Muscle layer of duodenum (tissue), 2 donors: ENCODE measurements at regions not wholly inside any gene's neighbourhood (a gene's known extent, or its start where the extent isn't known, plus 50 kb on each side); places are given as distances from the start of the nearest gene placed in this dataset.

Experiments
- H3K27ac ChIP-seq: one replicate; pipeline ENCODE4 v1.7.0; 2013; ENCODE audit warnings: mild to moderate bottlenecking, low read length
- H3K27me3 ChIP-seq: one replicate; pipeline ENCODE4 v1.7.0; 2013; ENCODE audit warnings: low read depth, mild to moderate bottlenecking, control low read depth, low read length
- H3K36me3 ChIP-seq, 2 donors: one replicate each; pipeline ENCODE4 v1.7.0; 2013; ENCODE audit warnings: low read length in 2 of 2, control low read depth in 1 of 2, mild to moderate bottlenecking in 1 of 2; ENCODE audit not compliant: insufficient read depth in 2 of 2, control insufficient read depth in 1 of 2
- H3K4me1 ChIP-seq, 2 donors: one replicate each; pipeline ENCODE4 v1.7.0; 2013; ENCODE audit warnings: low read length in 2 of 2, mild to moderate bottlenecking in 2 of 2, control low read depth in 1 of 2, moderate library complexity in 1 of 2; ENCODE audit not compliant: insufficient read depth in 2 of 2, control insufficient read depth in 1 of 2
- H3K4me3 ChIP-seq, 2 donors: one replicate each; pipeline ENCODE4 v1.7.0; 2013; ENCODE audit warnings: low read length in 2 of 2, low read depth in 1 of 2, mild to moderate bottlenecking in 1 of 2
- H3K9me3 ChIP-seq, 2 donors: one replicate each; pipeline ENCODE4 v1.7.0; 2013; ENCODE audit warnings: low read length in 2 of 2, control low read depth in 1 of 2, mild to moderate bottlenecking in 1 of 2; ENCODE audit not compliant: control insufficient read depth in 1 of 2
- donor health status: healthy.

DNA sequence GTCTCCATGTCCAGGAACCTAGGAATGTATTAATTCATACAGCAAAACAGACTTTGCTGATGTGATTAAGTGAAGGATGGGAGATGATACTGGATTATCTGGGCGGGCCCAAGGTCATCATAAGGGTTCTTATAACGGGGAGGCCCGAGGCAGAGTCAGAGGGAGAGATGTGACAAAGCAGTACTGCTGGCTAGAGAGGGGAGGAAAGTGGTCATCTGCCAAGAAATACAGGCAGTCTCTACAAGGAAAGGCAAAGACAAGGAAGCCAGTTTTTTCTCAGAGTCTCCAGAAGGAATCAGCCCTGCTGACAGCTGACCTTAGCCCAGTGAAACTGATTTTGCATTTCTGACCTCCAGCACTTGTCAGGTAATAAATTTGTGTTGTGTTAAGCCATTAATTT lies 66.2 kb upstream of the CORO2B start:
- H3K4me3 ChIP-seq, result no peak overlapping the region
- H3K27me3 ChIP-seq, result no peaks in the 10 kb centered on the region
- H3K36me3 ChIP-seq, result no peaks in the 10 kb centered on the region
- H3K9me3 ChIP-seq, result no peaks in the 10 kb centered on the region
- no peak overlapping the region for H3K27ac ChIP-seq
- peaks cover 4 to 14% of the 10 kb centered on the region in 2 donors for H3K4me1 ChIP-seq

DNA sequence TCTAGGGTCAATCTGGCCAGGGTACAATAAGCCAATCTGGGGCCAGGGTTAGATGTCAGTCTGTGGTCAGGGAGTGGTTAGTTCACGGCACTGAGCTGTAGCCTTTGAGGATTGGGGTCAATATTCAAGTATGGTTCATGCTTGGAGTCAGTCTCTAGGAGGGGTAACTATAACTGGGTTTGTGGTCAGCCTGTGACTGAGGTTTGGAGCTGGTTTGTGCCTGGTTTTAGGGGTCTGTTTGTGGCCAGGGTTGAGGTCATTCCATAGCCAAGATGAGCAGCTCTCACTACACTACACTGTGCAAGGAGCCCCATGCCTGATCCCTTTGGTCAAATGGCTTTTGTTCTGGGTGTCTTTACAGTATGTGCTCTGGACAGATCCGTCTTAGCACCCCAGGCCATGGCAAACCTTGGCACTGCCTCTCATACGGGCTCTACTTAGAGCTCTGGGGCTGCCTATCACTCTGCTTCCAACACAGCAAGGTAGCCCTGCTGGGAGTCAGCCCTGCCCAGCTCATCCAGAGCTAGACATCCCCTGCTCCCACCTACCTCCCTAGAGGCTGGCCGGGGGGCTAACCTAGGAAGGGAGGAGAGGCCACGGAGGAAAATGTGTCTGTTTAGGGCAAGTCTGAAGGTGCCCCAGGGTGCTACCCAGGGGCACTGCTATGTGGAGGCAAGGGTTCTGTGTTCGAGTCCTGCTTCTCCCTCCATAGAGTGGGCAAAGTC lies 63.3 kb upstream of the CORO2B start:
- Histone ChIP-seq H3K36me3 (no peaks in the 10 kb centered on the region), H3K27ac (no peak overlapping the region), H3K27me3 (no peaks in the 10 kb centered on the region), H3K9me3 (no peaks in the 10 kb centered on the region), H3K4me1 (peaks cover 4 to 26% of the 10 kb centered on the region in 2 donors), H3K4me3 (no peak overlapping the region)

DNA sequence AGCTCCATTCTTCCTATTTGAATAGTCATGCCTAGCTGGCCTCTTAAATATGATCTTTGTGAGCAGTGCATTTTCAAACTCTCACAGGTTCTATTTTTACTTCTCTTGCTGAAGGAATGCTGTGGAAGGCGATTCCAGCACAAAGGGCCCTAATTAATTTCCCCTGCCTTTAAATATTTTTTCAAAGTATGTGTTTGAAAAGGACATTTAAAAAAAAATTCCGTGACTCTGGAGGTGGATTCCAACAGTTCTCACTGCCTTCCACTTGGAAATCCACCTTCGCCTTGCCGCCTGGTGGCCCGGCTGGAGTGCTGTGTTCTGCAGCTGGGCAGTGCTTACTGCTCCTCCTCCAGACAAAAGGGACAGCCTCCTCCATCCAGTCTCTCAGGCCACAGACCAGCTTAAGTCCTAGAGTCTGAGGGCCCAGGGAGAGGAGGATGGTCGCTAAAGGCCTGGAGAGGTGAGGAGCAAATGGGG lies 61.5 kb upstream of the CORO2B start:
- no peak overlapping the region for H3K4me3 ChIP-seq
- no peaks in the 10 kb centered on the region for H3K9me3 ChIP-seq
- H3K36me3 ChIP-seq, result no peaks in the 10 kb centered on the region
- peaks cover 4 to 26% of the 10 kb centered on the region in 2 donors for H3K4me1 ChIP-seq
- H3K27ac ChIP-seq, result no peak overlapping the region
- no peaks in the 10 kb centered on the region for H3K27me3 ChIP-seq

DNA sequence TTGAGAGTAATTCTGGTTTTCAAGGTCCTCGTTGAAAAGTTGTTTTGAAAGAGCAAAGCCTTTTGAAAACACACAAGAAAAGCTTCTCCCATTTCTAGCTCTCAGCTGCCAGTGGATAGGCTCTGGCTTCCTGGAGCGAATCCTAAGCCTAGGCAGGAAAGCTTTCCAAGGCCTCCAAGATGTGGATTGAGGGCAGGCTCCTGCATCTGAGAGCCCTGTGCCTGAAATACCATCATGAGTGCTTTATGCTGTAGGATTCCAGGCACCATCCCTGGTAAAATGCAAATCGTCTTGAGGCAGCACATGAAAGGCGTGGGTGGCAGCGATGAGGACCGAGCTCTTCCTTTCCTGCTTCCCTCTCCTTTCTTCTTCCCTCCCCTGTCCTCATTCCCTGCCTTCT lies 60.7 kb upstream of the CORO2B start:
- H3K27ac ChIP-seq, result no peak overlapping the region
- peaks cover 4 to 26% of the 10 kb centered on the region in 2 donors for H3K4me1 ChIP-seq
- no peaks in the 10 kb centered on the region for H3K27me3 ChIP-seq
- H3K4me3 ChIP-seq, result no peak overlapping the region
- H3K9me3 ChIP-seq, result no peaks in the 10 kb centered on the region
- no peaks in the 10 kb centered on the region for H3K36me3 ChIP-seq

DNA sequence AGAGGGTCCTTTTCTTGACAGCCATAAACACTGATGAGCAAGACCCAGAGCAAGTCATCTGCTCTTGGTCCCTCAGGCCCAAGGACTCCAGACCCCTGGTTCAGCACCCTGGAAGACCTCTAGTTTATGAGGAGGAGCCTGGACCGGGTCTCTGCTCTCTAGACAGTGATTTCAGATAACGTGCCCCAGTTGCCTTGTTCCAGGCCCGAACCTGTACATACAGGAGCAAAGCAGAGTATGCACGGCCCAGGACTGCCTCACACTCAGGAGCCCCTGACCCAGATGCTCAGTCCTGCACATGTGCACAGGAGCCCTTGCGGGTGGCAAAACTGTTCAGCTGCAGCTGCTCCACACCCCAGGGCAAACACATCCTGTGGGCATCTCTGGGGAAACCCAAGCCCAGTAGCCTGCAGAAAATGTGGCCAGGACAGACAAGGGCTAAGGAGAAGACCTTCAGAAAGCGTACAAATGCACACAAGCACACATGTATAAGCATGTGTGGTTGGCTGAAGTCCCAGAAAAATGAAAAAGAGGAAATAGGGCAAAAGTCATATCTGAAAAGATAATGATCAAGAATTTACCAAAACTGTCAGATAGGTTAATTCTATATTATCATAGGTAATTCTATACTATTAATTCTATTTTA lies 59.9 kb upstream of the CORO2B start:
- H3K4me3 ChIP-seq, result no peak overlapping the region
- no peak overlapping the region for H3K27ac ChIP-seq
- H3K4me1 ChIP-seq, result peaks cover 4 to 26% of the 10 kb centered on the region in 2 donors
- H3K27me3 ChIP-seq, result no peaks in the 10 kb centered on the region
- H3K36me3 ChIP-seq, result no peaks in the 10 kb centered on the region
- H3K9me3 ChIP-seq, result no peaks in the 10 kb centered on the region

DNA sequence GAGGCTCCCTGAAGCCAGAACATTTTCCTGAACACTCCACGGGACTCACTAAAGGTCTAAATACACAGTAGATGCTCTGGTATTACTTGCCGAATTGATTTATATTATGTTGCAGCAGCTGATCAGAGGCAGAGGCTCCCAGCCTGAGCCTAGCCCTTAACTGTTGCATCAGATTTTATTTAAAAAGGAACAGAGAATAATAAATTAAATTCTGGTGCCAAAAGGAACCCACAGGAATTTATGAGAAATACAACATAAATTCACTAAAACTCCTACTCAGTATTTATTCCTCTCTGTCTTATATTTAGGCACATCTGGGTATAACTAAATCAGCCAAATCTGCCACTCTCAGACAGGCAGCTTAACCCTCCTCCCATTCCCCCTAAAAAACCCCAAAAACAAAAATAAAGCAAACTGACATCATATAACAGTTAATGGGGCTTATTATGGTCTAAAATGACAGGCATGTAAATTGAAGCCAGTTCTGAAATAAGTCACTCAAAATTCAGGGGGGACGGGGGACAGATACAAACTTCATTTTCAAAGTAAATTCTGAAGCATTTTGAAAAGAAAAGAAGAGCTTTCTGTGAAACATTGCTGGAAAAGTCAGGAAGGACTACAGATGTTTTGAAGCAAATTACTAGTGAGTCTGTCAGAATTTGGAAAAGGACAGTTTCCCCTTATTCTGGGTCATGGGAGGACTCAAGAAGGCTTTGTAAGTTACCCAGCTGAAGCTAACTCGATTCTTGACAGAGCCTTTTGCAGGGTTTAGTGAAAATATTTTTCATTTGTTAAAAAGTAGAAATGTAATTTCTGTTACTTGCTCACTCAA lies 53.8 kb upstream of the CORO2B start:
- no peaks in the 10 kb centered on the region for H3K9me3 ChIP-seq
- H3K4me3 ChIP-seq, result no peak overlapping the region
- H3K27me3 ChIP-seq, result no peaks in the 10 kb centered on the region
- H3K4me1 ChIP-seq, result no peaks in the 10 kb centered on the region
- no peak overlapping the region for H3K27ac ChIP-seq
- H3K36me3 ChIP-seq, result no peaks in the 10 kb centered on the region

DNA sequence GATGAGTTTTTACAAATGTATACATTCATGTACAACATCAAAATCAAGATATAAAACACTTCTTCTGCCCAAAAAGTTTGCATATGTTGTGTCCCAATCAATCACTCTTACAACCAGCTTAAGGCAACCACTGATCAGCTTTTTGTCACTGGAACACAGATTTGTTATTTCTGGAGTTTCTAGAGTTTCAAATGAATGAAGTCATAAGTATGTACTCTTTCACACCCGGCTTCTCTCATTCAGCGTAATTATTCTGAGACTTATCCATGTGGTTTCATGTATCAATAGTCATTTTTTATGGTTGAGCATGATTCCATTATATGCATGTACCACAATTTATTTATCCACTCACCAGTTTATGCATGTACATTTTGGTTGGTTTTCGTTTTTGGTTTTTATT lies 53.0 kb upstream of the CORO2B start:
- no peaks in the 10 kb centered on the region for H3K36me3 ChIP-seq
- H3K4me3 ChIP-seq, result no peak overlapping the region
- H3K4me1 ChIP-seq, result no peaks in the 10 kb centered on the region
- H3K27ac ChIP-seq, result no peak overlapping the region
- H3K27me3 ChIP-seq, result no peaks in the 10 kb centered on the region
- H3K9me3 ChIP-seq, result peaks cover under 1 to 4% of the 10 kb centered on the region in 2 donors

DNA sequence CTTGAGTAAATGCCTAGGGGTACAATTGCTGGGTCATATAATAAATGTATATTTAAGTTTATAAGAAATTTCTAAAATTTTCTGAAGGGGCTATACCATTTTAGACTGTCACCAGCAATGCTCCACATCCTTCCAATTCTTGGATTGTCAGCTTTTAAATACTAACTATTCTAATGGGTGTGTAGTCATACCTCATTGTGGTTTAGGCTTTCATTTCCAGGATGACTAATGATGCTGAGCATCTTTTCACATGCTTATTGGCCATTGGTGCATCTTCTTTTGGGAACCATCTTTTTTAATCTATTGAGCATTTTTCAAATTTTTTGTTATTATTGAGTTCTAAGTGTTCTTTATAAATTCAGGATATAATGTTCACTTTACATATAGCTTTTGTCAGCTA lies 52.5 kb upstream of the CORO2B start:
- Histone ChIP-seq H3K27ac (no peak overlapping the region), H3K36me3 (no peaks in the 10 kb centered on the region)

DNA sequence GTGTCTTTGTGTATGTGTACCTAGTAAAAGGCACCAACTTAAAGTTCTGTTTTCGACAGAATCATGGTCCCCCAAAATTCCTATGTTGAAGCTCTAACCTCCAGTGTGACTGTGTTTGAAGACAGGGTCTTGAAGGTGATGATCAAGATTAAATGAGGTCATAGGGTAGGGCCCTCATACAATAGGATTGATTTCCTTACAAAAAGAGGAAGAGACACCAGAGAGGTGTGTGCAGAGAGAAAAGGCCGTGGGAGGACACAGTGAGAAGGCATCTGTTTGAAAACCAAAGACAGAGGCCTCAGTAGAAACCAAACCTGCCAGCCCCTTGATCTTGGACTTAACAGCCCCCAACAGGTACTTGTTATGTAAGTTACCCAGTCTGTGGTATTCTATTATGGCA lies 52.0 kb upstream of the CORO2B start:
- no peak overlapping the region for H3K4me3 ChIP-seq
- peaks cover 4 to 6% of the 10 kb centered on the region in 2 donors for H3K9me3 ChIP-seq

More for the DNA sequence above, 52.5 kb upstream of the CORO2B start:
- Histone ChIP-seq H3K9me3 (peaks cover 4 to 6% of the 10 kb centered on the region in 2 donors), H3K4me1 (no peaks in the 10 kb centered on the region), H3K27me3 (no peaks in the 10 kb centered on the region), H3K4me3 (no peak overlapping the region)

DNA sequence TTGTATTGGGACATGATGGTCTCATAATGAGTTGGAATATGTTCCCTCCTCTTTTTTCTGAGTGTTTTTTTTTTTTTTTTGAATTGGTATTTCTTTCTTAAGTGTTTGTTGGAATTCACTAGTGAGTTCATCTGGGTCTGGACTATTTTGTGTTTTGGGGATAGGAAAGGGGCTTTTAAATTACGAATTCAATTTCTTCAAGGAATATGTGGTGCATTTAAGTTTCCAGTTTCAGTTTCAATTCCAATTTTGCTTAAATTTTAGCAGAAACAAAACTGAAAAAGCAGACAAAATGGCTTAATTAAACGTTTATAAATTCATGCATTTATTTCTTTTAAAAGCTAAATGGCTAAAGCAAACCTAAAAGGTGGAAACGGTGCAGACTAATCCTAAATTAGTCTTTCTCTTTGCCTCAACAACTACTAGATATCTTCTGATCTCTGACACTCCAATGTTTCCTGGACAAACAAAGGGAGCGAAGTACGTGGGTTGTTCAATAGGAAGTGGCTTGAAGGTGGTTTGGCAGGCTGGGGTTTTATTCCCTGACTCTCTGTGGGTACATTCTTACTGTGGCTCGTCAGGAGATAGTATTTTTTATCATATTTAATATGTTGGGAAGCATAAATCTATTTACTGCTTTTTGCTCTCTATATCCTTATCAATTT lies 50.0 kb upstream of the CORO2B start:
- no peak overlapping the region for H3K27ac ChIP-seq
- peaks cover 6 to 17% of the 10 kb centered on the region in 2 donors for H3K9me3 ChIP-seq
- peak overlapping the region in 1 of 2 donors; percentile 35 for H3K4me3 ChIP-seq
- no peaks in the 10 kb centered on the region for H3K4me1 ChIP-seq
- H3K27me3 ChIP-seq, result no peaks in the 10 kb centered on the region
- H3K36me3 ChIP-seq, result no peaks in the 10 kb centered on the region

More for the DNA sequence above, 52.0 kb upstream of the CORO2B start:
- no peaks in the 10 kb centered on the region for H3K27me3 ChIP-seq
- no peaks in the 10 kb centered on the region for H3K4me1 ChIP-seq
- H3K27ac ChIP-seq, result no peak overlapping the region
- no peaks in the 10 kb centered on the region for H3K36me3 ChIP-seq
